ENCODE measurements at regions not wholly inside any gene's neighbourhood (a gene's known extent, or its start where the extent isn't known, plus 50 kb on each side); places are given as distances from the start of the nearest gene placed in this dataset.
"Not testable (repeated sequence)": the region's sequence is repeated elsewhere in the genome, so short reads cannot be mapped to it uniquely, and the experiment has no call there.

GRCh38 chr14:22493753-22494152 is 95.3 kb downstream of the DAD1 start:
- DNase-seq (ENCODE audit: low read depth, low spot score), result no peak
- H3K4me3 ChIP-seq (ENCODE audit: low read depth, low read length), result no peak overlapping the region
- in situ Hi-C loops (cut with HindIII; ENCODE audit: low sequenced_read_pairs), result no loop called here
- TF ChIP-seq, protein P1, sequence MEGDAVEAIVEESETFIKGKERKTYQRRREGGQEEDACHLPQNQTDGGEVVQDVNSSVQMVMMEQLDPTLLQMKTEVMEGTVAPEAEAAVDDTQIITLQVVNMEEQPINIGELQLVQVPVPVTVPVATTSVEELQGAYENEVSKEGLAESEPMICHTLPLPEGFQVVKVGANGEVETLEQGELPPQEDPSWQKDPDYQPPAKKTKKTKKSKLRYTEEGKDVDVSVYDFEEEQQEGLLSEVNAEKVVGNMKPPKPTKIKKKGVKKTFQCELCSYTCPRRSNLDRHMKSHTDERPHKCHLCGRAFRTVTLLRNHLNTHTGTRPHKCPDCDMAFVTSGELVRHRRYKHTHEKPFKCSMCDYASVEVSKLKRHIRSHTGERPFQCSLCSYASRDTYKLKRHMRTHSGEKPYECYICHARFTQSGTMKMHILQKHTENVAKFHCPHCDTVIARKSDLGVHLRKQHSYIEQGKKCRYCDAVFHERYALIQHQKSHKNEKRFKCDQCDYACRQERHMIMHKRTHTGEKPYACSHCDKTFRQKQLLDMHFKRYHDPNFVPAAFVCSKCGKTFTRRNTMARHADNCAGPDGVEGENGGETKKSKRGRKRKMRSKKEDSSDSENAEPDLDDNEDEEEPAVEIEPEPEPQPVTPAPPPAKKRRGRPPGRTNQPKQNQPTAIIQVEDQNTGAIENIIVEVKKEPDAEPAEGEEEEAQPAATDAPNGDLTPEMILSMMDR (IDR thresholded peaks at IDR 0.05; ENCODE audit: low read depth, low read length), result no peak

- H3K4me3 ChIP-seq (ENCODE audit: low read depth, low read length), result no peak overlapping the region
- no peak for DNase-seq (ENCODE audit: low read depth, low spot score)
- in situ Hi-C loops (cut with HindIII; ENCODE audit: low sequenced_read_pairs), result no loop called here
- TF ChIP-seq, protein P1 (IDR thresholded peaks at IDR 0.05; ENCODE audit: low read depth, low read length), result no peak
Observed at GRCh38 chr14:22492622-22493542, 96.1 kb downstream of the DAD1 start.

GRCh38 chr14:22491683-22492621 is 97.1 kb downstream of the DAD1 start:
- H3K4me3 ChIP-seq (ENCODE audit: low read depth, low read length), result no peak overlapping the region
- TF ChIP-seq, protein P1 (IDR thresholded peaks at IDR 0.05; ENCODE audit: low read depth, low read length), result no peak
- in situ Hi-C loops (cut with HindIII; ENCODE audit: low sequenced_read_pairs), result no loop called here
- no peak for DNase-seq (ENCODE audit: low read depth, low spot score)

GRCh38 chr14:22491053-22491452 is 98.0 kb downstream of the DAD1 start:
- in situ Hi-C loops (cut with HindIII; ENCODE audit: low sequenced_read_pairs); DNase-seq (ENCODE audit: low read depth, low spot score); H3K4me3 ChIP-seq (ENCODE audit: low read depth, low read length): not testable (repeated sequence)

DNA sequence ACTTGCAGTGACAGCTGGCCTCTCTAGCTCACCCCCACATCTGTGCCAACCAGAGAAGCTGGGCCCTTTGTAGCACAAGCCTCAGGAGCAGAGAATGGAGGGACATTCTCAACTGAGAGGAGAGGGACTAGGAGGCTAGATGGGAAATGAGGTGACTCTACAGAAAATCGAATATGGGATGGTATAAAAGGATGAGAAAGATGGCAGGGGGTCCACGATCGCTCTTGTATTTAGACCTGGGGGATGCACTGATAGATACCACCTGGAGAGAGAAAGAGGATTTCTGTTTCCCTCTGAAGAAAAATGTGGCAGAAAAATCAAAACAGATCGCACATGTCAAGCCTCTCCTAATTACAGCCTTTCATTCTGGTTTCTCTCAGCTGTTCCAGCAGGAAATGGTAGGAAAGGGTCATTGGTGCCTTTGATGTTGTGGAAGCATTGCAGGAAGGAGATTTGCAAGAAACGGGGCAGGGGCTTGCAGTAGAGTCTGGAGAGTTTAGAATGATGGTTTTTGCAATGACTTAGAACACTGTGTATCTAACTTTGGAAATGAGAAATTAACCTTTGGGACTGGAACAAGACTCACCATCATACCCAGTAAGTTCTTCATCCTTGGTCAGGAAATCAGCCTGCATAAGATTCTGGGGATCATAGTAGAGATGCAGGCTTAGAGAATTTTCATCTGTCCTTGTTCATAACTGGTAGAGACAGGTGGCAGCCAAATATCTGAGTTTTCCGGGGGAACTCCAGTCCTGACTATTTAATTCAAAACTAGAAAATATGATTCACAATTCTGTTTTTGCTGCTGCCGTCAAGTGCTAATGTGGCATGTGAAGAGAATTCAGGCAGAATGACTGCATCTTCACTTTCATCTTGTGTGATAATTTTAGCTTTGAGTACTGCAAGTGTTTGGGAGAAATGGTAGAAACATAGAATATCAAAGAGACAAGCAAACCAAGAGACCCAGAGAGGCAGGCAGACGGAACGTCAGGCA is 98.8 kb downstream of the DAD1 start:
- no peak overlapping the region for H3K4me3 ChIP-seq (ENCODE audit: low read depth, low read length)
- in situ Hi-C loops (cut with HindIII; ENCODE audit: low sequenced_read_pairs), result no loop called here
- DNase-seq (ENCODE audit: low read depth, low spot score), result no peak
- TF ChIP-seq, protein P1 (IDR thresholded peaks at IDR 0.05; ENCODE audit: low read depth, low read length), result no peak

DNA sequence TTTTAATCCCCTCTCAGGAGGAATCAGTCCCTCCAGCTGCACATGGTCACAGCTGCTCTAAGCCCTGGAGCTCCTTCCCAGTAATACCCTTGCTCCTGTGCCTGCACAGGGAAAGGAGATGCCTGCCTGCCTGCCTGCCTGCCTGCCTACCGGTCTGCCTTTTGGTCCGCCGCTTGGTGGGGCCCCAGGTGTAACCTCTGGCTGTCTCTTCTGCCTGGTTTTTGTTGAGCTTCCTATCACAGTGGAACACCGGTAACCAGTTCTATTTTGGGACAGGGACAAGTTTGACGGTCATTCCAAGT is 99.8 kb downstream of the DAD1 start:
- TF ChIP-seq, protein P1 (IDR thresholded peaks at IDR 0.05; ENCODE audit: low read depth, low read length), result no peak
- no peak for DNase-seq (ENCODE audit: low read depth, low spot score)
- in situ Hi-C loops (cut with HindIII; ENCODE audit: low sequenced_read_pairs), result no loop called here
- H3K4me3 ChIP-seq (ENCODE audit: low read depth, low read length), result no peak overlapping the region

Measured in astrocyte of the spinal cord (primary cell).